GM12878 (cell line): ENCODE measurements at regions not wholly inside any gene's neighbourhood (a gene's known extent, or its start where the extent isn't known, plus 50 kb on each side); places are given as distances from the start of the nearest gene placed in this dataset.

Experiments
- ASH2L ChIP-seq: fragments of 300-600, 200-600 bp; sonication (generic); IDR thresholded peaks from 2 replicates; pipeline ENCODE4 v1.6.1; 2017; ENCODE audit warnings: low read depth, mild to moderate bottlenecking, borderline replicate concordance
- SIN3A ChIP-seq: IDR thresholded peaks from 2 replicates; pipeline ENCODE4 v1.6.1; 2012; ENCODE audit warnings: low read depth, low read length, improper control_type of control experiment
- TF ChIP-seq, protein P1 (sequence below): fragments of 450-650 bp; IDR thresholded peaks from 2 replicates; pipeline ENCODE4 v1.6.1; 2016; ENCODE audit warnings: mild to moderate bottlenecking, moderate library complexity, borderline replicate concordance
- TF ChIP-seq, protein P2 (sequence below): fragments of 450-650 bp; IDR thresholded peaks from 2 replicates; pipeline ENCODE4 v1.6.1; 2014; ENCODE audit warnings: mild to moderate bottlenecking
- TF ChIP-seq, protein P3 (sequence below): IDR thresholded peaks from 2 replicates; pipeline ENCODE4 v1.6.1; 2012; ENCODE audit warnings: improper control_type of control experiment, low read depth, low read length; ENCODE audit not compliant: insufficient replicate concordance

DNA sequence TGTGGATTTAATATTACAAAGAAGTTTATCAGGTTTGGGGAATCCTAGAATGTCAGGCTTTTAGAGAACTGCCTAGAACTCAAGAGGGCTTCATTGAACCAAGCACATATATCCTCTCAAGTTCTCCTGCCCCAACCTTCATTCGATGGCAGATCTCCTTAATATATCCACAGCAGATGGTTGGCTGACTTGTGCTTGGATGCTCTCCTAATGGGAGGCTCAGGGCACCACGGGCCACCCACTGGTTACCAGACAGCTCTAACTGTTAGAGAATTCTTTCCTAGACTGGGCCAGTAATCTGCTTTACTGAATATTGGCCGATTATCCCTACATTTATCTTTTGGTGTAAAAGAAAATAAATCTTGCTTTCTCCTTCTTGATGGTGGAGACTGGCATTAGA, 87.2 kb upstream of the ATP8B1 start (continued):
- TF ChIP-seq, protein P1, sequence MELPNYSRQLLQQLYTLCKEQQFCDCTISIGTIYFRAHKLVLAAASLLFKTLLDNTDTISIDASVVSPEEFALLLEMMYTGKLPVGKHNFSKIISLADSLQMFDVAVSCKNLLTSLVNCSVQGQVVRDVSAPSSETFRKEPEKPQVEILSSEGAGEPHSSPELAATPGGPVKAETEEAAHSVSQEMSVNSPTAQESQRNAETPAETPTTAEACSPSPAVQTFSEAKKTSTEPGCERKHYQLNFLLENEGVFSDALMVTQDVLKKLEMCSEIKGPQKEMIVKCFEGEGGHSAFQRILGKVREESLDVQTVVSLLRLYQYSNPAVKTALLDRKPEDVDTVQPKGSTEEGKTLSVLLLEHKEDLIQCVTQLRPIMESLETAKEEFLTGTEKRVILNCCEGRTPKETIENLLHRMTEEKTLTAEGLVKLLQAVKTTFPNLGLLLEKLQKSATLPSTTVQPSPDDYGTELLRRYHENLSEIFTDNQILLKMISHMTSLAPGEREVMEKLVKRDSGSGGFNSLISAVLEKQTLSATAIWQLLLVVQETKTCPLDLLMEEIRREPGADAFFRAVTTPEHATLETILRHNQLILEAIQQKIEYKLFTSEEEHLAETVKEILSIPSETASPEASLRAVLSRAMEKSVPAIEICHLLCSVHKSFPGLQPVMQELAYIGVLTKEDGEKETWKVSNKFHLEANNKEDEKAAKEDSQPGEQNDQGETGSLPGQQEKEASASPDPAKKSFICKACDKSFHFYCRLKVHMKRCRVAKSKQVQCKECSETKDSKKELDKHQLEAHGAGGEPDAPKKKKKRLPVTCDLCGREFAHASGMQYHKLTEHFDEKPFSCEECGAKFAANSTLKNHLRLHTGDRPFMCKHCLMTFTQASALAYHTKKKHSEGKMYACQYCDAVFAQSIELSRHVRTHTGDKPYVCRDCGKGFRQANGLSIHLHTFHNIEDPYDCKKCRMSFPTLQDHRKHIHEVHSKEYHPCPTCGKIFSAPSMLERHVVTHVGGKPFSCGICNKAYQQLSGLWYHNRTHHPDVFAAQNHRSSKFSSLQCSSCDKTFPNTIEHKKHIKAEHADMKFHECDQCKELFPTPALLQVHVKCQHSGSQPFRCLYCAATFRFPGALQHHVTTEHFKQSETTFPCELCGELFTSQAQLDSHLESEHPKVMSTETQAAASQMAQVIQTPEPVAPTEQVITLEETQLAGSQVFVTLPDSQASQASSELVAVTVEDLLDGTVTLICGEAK, result no peak
- TF ChIP-seq, protein P2, sequence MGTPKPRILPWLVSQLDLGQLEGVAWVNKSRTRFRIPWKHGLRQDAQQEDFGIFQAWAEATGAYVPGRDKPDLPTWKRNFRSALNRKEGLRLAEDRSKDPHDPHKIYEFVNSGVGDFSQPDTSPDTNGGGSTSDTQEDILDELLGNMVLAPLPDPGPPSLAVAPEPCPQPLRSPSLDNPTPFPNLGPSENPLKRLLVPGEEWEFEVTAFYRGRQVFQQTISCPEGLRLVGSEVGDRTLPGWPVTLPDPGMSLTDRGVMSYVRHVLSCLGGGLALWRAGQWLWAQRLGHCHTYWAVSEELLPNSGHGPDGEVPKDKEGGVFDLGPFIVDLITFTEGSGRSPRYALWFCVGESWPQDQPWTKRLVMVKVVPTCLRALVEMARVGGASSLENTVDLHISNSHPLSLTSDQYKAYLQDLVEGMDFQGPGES, result no peak
- TF ChIP-seq ASH2L (no peak), SIN3A (no peak)
- TF ChIP-seq, protein P3, sequence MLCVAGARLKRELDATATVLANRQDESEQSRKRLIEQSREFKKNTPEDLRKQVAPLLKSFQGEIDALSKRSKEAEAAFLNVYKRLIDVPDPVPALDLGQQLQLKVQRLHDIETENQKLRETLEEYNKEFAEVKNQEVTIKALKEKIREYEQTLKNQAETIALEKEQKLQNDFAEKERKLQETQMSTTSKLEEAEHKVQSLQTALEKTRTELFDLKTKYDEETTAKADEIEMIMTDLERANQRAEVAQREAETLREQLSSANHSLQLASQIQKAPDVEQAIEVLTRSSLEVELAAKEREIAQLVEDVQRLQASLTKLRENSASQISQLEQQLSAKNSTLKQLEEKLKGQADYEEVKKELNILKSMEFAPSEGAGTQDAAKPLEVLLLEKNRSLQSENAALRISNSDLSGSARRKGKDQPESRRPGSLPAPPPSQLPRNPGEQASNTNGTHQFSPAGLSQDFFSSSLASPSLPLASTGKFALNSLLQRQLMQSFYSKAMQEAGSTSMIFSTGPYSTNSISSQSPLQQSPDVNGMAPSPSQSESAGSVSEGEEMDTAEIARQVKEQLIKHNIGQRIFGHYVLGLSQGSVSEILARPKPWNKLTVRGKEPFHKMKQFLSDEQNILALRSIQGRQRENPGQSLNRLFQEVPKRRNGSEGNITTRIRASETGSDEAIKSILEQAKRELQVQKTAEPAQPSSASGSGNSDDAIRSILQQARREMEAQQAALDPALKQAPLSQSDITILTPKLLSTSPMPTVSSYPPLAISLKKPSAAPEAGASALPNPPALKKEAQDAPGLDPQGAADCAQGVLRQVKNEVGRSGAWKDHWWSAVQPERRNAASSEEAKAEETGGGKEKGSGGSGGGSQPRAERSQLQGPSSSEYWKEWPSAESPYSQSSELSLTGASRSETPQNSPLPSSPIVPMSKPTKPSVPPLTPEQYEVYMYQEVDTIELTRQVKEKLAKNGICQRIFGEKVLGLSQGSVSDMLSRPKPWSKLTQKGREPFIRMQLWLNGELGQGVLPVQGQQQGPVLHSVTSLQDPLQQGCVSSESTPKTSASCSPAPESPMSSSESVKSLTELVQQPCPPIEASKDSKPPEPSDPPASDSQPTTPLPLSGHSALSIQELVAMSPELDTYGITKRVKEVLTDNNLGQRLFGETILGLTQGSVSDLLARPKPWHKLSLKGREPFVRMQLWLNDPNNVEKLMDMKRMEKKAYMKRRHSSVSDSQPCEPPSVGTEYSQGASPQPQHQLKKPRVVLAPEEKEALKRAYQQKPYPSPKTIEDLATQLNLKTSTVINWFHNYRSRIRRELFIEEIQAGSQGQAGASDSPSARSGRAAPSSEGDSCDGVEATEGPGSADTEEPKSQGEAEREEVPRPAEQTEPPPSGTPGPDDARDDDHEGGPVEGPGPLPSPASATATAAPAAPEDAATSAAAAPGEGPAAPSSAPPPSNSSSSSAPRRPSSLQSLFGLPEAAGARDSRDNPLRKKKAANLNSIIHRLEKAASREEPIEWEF, result no peak
